ENCODE measurements at regions not wholly inside any gene's neighbourhood (a gene's known extent, or its start where the extent isn't known, plus 50 kb on each side); places are given as distances from the start of the nearest gene placed in this dataset.
"Not testable (repeated sequence)": the region's sequence is repeated elsewhere in the genome, so short reads cannot be mapped to it uniquely, and the experiment has no call there.

GRCh38 chr2:37573451-37574388, 97.7 kb downstream of the CDC42EP3 start:
- DNase-seq = no peak

- peak in 1 of 2 experiments; percentile 15 for DNase-seq
These were observed 95.7 kb downstream of the CDC42EP3 start for GRCh38 chr2:37575780-37576179.

- DNase-seq = not testable (repeated sequence)
These were observed 95.2 kb downstream of the CDC42EP3 start for GRCh38 chr2:37576194-37576593.

GRCh38 chr2:37576831-37577230, 94.6 kb downstream of the CDC42EP3 start:
- DNase-seq = no peak

GRCh38 chr2:37579192-37579713, 92.2 kb downstream of the CDC42EP3 start:
- no peak for DNase-seq

- DNase-seq = not testable (repeated sequence)
These were observed 91.5 kb downstream of the CDC42EP3 start for GRCh38 chr2:37579949-37580348.

- no peak for DNase-seq
These were observed 90.0 kb downstream of the CDC42EP3 start for GRCh38 chr2:37581433-37581832.

GRCh38 chr2:37582481-37583220, 88.8 kb downstream of the CDC42EP3 start:
- peak; percentile 12 to 53 for DNase-seq

- DNase-seq = no peak
These were observed 88.0 kb downstream of the CDC42EP3 start for GRCh38 chr2:37583402-37583801.

GRCh38 chr2:37583867-37584266, 87.6 kb downstream of the CDC42EP3 start:
- no peak for DNase-seq

GRCh38 chr2:37585295-37585908, 86.0 kb downstream of the CDC42EP3 start:
- no peak for DNase-seq

- DNase-seq = no peak
These were observed 85.3 kb downstream of the CDC42EP3 start for GRCh38 chr2:37585982-37586621.

- DNase-seq = no peak
These were observed 84.7 kb downstream of the CDC42EP3 start for GRCh38 chr2:37586663-37587317.

- no peak for DNase-seq
These were observed 83.6 kb downstream of the CDC42EP3 start for GRCh38 chr2:37587817-37588216.

GRCh38 chr2:37588316-37588777, 83.1 kb downstream of the CDC42EP3 start:
- peak; percentile 83 to 96 for DNase-seq

GRCh38 chr2:37589298-37589697, 82.1 kb downstream of the CDC42EP3 start:
- no peak for DNase-seq

- DNase-seq = no peak
These were observed 81.3 kb downstream of the CDC42EP3 start for GRCh38 chr2:37590119-37590571.

Data from NCI-H524 (cell line).